SK-N-SH treated with all-trans-retinoic acid at 6 μM for 48 hours (cell line): ENCODE measurements at regions not wholly inside any gene's neighbourhood (a gene's known extent, or its start where the extent isn't known, plus 50 kb on each side); places are given as distances from the start of the nearest gene placed in this dataset.

Source experiments
- ATAC-seq: fragments of 200-7000 bp; cut with Tn5 transposase; 3 replicates; pipeline ENCODE4 v1.9.1; 2020; ENCODE audit warnings: mild to moderate bottlenecking, moderate library complexity
- ARNTL ChIP-seq: fragments of 450-650 bp; formaldehyde crosslinking; IDR thresholded peaks from 2 replicates; pipeline ENCODE4 v1.5.0; 2020; ENCODE audit warnings: low read depth, mild to moderate bottlenecking, moderate library complexity, borderline replicate concordance
- BACH2 ChIP-seq: fragments of 250-450 bp; sonication (Bioruptor Pico); IDR thresholded peaks from 2 replicates; pipeline ENCODE4 v1.9.0; 2021; ENCODE audit warnings: mild to moderate bottlenecking, borderline replicate concordance
- CSDC2 ChIP-seq: fragments of 250-450 bp; sonication (Bioruptor Pico); IDR thresholded peaks from 2 replicates; pipeline ENCODE4 v1.5.0; 2020; ENCODE audit warnings: mild to moderate bottlenecking, moderate library complexity
- ESRRG ChIP-seq: fragments of 250-450 bp; sonication (Bioruptor Pico); IDR thresholded peaks from 2 replicates; pipeline ENCODE4 v1.6.1; 2021; ENCODE audit warnings: mild to moderate bottlenecking
- GLIS3 ChIP-seq: fragments of 250-450 bp; sonication (Bioruptor Pico); IDR thresholded peaks from 2 replicates; pipeline ENCODE4 v1.5.0; 2020; ENCODE audit warnings: mild to moderate bottlenecking, moderate library complexity
- ISL1 ChIP-seq: fragments of 250-450 bp; sonication (Bioruptor Pico); IDR thresholded peaks from 2 replicates; pipeline ENCODE4 v2.1.2; 2022; ENCODE audit warnings: mild to moderate bottlenecking, moderate library complexity
- OSR1 ChIP-seq: fragments of 250-450 bp; sonication (Bioruptor Pico); IDR thresholded peaks from 2 replicates; pipeline ENCODE4 v1.8.0; 2022; ENCODE audit warnings: moderate library complexity, mild to moderate bottlenecking, inconsistent platforms
- PPARA ChIP-seq: fragments of 250-450 bp; sonication (Bioruptor Pico); IDR thresholded peaks from 2 replicates; pipeline ENCODE4 v1.5.0; 2020; ENCODE audit warnings: mild to moderate bottlenecking, borderline replicate concordance
- RARB ChIP-seq: fragments of 250-450 bp; sonication (Bioruptor Pico); IDR thresholded peaks from 2 replicates; pipeline ENCODE4 v1.8.0; 2021; ENCODE audit warnings: mild to moderate bottlenecking, moderate library complexity
- SNAI2 ChIP-seq: fragments of 250-450 bp; sonication (Bioruptor Pico); IDR thresholded peaks from 2 replicates; pipeline ENCODE4 v1.5.0; 2020; ENCODE audit warnings: mild to moderate bottlenecking, moderate library complexity
- TCF4 ChIP-seq: fragments of 250-450 bp; sonication (Bioruptor Pico); IDR thresholded peaks from 2 replicates; pipeline ENCODE4 v1.8.0; 2021; ENCODE audit warnings: mild to moderate bottlenecking, moderate library complexity, borderline replicate concordance
- ZC3H10 ChIP-seq: fragments of 250-450 bp; sonication (Bioruptor Pico); IDR thresholded peaks from 2 replicates; pipeline ENCODE4 v1.5.1; 2021; ENCODE audit warnings: mild to moderate bottlenecking, moderate library complexity
- ZFP3 ChIP-seq: fragments of 250-450 bp; sonication (Bioruptor Pico); IDR thresholded peaks from 2 replicates; pipeline ENCODE4 v1.5.0; 2020; ENCODE audit warnings: mild to moderate bottlenecking, moderate library complexity
- ZNF565 ChIP-seq: fragments of 450-650 bp; formaldehyde crosslinking; conservative IDR thresholded peaks from 2 replicates; pipeline ENCODE4 v1.5.0; 2020; ENCODE audit warnings: low read depth, mild to moderate bottlenecking, moderate library complexity
- ZNF70 ChIP-seq: fragments of 450-650 bp; formaldehyde crosslinking; IDR thresholded peaks from 2 replicates; pipeline ENCODE4 v1.5.0; 2020; ENCODE audit warnings: mild to moderate bottlenecking, moderate library complexity
- ZNF8 ChIP-seq: fragments of 450-650 bp; formaldehyde crosslinking; IDR thresholded peaks from 2 replicates; pipeline ENCODE4 v1.5.0; 2020; ENCODE audit warnings: mild to moderate bottlenecking, moderate library complexity
- TF ChIP-seq, protein P1 (sequence below): fragments of 250-450 bp; sonication (Bioruptor Pico); IDR thresholded peaks from 2 replicates; pipeline ENCODE4 v1.8.0; 2021; ENCODE audit warnings: low read depth, mild to moderate bottlenecking, moderate library complexity, borderline replicate concordance
- TF ChIP-seq, protein P2 (sequence below): fragments of 250-450 bp; sonication (Bioruptor Pico); IDR thresholded peaks from 2 replicates; pipeline ENCODE4 v1.5.0; 2020; ENCODE audit warnings: mild to moderate bottlenecking, moderate library complexity
- TF ChIP-seq, protein P3 (sequence below): fragments of 250-450 bp; sonication (Bioruptor Pico); IDR thresholded peaks from 2 replicates; pipeline ENCODE4 v1.5.1; 2020; ENCODE audit warnings: low read depth, mild to moderate bottlenecking, moderate library complexity

DNA sequence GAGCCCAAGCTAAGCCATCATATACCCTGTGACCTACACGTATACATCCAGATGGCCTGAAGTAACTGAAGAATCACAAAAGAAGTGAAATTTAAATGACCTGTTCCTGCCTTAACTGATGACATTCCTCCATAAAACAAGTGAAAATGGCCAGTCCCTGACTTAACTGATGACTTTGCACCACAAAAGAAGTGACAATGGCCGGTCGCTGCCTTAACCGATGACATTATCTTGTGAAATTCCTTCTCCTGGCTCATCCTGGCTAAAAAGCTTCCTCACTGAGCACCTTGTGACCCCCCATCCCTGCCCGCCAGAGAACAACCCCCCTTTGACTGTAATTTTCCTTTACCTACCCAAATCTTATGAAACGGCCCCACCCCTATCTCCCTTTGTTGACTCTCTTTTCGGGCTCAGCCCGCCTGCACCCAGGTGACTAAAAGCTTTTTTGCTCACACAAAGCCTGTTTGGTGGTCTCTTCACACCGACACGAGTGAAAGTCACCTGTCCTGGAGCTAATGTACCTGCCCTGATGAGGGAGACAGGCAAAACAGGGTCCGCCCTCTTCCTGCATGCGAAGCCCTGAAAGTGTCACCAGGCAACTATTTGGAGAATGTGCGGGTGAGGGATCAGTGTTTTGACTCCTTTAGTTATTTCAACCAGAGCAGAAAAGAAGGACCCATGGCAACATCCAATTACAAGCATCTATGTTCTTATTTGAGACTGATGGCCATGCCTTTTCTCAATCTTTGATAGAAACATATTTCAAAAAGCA, 266.1 kb downstream of the SMARCA2 start:
- TF ChIP-seq, protein P1, sequence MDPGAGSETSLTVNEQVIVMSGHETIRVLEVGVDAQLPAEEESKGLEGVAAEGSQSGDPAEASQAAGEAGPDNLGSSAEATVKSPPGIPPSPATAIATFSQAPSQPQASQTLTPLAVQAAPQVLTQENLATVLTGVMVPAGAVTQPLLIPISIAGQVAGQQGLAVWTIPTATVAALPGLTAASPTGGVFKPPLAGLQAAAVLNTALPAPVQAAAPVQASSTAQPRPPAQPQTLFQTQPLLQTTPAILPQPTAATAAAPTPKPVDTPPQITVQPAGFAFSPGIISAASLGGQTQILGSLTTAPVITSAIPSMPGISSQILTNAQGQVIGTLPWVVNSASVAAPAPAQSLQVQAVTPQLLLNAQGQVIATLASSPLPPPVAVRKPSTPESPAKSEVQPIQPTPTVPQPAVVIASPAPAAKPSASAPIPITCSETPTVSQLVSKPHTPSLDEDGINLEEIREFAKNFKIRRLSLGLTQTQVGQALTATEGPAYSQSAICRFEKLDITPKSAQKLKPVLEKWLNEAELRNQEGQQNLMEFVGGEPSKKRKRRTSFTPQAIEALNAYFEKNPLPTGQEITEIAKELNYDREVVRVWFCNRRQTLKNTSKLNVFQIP (CRISPR knock-in tag) = no peak
- TF ChIP-seq TCF4 (CRISPR knock-in tag) (no peak), OSR1 (CRISPR knock-in tag) (no peak), ZFP3 (CRISPR knock-in tag) (no peak), SNAI2 (no peak), CSDC2 (CRISPR knock-in tag) (no peak), ISL1 (CRISPR knock-in tag) (no peak), ZC3H10 (CRISPR knock-in tag) (no peak), ARNTL (CRISPR knock-in tag) (no peak), ZNF8 (CRISPR knock-in tag) (no peak), ESRRG (CRISPR knock-in tag) (no peak)
- TF ChIP-seq, protein P2, sequence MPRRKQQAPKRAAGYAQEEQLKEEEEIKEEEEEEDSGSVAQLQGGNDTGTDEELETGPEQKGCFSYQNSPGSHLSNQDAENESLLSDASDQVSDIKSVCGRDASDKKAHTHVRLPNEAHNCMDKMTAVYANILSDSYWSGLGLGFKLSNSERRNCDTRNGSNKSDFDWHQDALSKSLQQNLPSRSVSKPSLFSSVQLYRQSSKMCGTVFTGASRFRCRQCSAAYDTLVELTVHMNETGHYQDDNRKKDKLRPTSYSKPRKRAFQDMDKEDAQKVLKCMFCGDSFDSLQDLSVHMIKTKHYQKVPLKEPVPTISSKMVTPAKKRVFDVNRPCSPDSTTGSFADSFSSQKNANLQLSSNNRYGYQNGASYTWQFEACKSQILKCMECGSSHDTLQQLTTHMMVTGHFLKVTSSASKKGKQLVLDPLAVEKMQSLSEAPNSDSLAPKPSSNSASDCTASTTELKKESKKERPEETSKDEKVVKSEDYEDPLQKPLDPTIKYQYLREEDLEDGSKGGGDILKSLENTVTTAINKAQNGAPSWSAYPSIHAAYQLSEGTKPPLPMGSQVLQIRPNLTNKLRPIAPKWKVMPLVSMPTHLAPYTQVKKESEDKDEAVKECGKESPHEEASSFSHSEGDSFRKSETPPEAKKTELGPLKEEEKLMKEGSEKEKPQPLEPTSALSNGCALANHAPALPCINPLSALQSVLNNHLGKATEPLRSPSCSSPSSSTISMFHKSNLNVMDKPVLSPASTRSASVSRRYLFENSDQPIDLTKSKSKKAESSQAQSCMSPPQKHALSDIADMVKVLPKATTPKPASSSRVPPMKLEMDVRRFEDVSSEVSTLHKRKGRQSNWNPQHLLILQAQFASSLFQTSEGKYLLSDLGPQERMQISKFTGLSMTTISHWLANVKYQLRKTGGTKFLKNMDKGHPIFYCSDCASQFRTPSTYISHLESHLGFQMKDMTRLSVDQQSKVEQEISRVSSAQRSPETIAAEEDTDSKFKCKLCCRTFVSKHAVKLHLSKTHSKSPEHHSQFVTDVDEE (CRISPR knock-in tag) = no peak
- TF ChIP-seq, protein P3, sequence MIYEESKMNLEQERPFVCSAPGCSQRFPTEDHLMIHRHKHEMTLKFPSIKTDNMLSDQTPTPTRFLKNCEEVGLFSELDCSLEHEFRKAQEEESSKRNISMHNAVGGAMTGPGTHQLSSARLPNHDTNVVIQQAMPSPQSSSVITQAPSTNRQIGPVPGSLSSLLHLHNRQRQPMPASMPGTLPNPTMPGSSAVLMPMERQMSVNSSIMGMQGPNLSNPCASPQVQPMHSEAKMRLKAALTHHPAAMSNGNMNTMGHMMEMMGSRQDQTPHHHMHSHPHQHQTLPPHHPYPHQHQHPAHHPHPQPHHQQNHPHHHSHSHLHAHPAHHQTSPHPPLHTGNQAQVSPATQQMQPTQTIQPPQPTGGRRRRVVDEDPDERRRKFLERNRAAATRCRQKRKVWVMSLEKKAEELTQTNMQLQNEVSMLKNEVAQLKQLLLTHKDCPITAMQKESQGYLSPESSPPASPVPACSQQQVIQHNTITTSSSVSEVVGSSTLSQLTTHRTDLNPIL = no peak
- ATAC-seq = no peak

DNA sequence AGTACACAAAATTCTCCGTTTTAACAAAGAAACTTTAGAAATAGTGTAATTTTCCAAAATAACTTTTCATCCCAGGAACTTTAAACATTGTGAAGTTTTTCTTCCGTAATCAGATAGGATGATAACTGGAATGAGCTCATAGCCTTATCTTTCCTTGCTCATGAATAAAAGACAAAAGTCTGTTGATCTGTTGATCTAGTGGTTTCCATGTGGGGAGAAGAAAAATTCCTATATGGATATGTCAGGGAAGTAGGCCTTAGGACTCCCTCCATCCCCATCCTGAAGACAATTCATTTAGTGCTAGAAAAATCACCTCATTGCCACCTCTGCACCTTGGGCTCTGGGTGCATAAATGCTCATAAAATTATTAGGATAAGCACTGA, 266.6 kb downstream of the SMARCA2 start:
- ATAC-seq = no peak
- TF ChIP-seq, protein P1 (CRISPR knock-in tag) = no peak
- TF ChIP-seq PPARA (CRISPR knock-in tag) = no peak
- no peak for TF ChIP-seq ARNTL (CRISPR knock-in tag)
- no peak for TF ChIP-seq GLIS3 (CRISPR knock-in tag)
- no peak for TF ChIP-seq ZFP3 (CRISPR knock-in tag)
- TF ChIP-seq TCF4 (CRISPR knock-in tag) = no peak
- no peak for TF ChIP-seq OSR1 (CRISPR knock-in tag)

DNA sequence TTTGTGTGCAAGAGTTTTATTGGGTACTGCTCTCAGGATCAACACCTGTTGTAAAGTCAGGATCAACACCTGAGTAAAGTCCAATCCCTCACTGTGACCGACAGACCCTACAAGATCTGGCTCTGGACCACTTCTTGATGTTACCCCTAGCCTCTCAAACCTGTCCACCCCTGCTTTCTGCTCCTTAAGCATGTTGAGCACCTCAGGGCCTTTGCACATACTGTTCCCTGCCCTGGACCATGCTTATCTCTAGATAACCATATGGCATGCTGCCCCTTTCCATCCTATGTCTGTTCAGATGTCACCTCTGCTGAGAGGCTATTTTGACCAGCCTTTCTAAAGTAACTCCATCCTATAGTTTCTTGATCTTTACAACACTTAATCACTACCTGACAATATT, 269.6 kb downstream of the SMARCA2 start:
- no peak for TF ChIP-seq ZNF70 (CRISPR knock-in tag)
- no peak for TF ChIP-seq ZNF565
- no peak for TF ChIP-seq PPARA (CRISPR knock-in tag)
- TF ChIP-seq, protein P2 (CRISPR knock-in tag) = no peak
- TF ChIP-seq, protein P1 (CRISPR knock-in tag) = no peak
- no peak for TF ChIP-seq GLIS3 (CRISPR knock-in tag)
- TF ChIP-seq ARNTL (CRISPR knock-in tag) = no peak
- TF ChIP-seq RARB = no peak
- no peak for TF ChIP-seq ISL1 (CRISPR knock-in tag)
- TF ChIP-seq ZC3H10 (CRISPR knock-in tag) = no peak
- TF ChIP-seq BACH2 (CRISPR knock-in tag) = no peak
- no peak for TF ChIP-seq ZFP3 (CRISPR knock-in tag)
- no peak for TF ChIP-seq TCF4 (CRISPR knock-in tag)
- no peak for ATAC-seq
